ENCODE measurements at regions not wholly inside any gene's neighbourhood (a gene's known extent, or its start where the extent isn't known, plus 50 kb on each side); places are given as distances from the start of the nearest gene placed in this dataset.

- H4K20me1 ChIP-seq (ENCODE audit: insufficient read depth, low read length): no peaks in the 10 kb centered on the region
- H3K4me1 ChIP-seq (ENCODE audit: low read length): peaks cover 5% of the 10 kb centered on the region
- no peaks in the 10 kb centered on the region for H3K36me3 ChIP-seq (replicated peaks; ENCODE audit: low read depth, low read length)
- H3K4me3 ChIP-seq (ENCODE audit: low read length): no peak overlapping the region
- peaks cover 7% of the 10 kb centered on the region for H3K27me3 ChIP-seq (ENCODE audit: low read depth, low read length)
- TF ChIP-seq CTCF (IDR thresholded peaks at IDR 0.05; ENCODE audit: low read depth, low read length): no peak
- TF ChIP-seq EZH2phosphoT487 (IDR thresholded peaks at IDR 0.05; ENCODE audit: low read depth): no peak
- H3K27ac ChIP-seq (ENCODE audit: low read length): no peak overlapping the region
- no peak overlapping the region for H2AFZ ChIP-seq (ENCODE audit: low read depth, low read length)
- no peak overlapping the region for H3K9ac ChIP-seq (ENCODE audit: low read length)
- no peak overlapping the region for H3K4me2 ChIP-seq (ENCODE audit: low read length)
- H3K9me3 ChIP-seq (ENCODE audit: insufficient read depth, low read length): no peaks in the 10 kb centered on the region
- H3K79me2 ChIP-seq (ENCODE audit: low read length): no peaks in the 10 kb centered on the region
Measured at GRCh38 chr18:62643181-62643580, 72.2 kb upstream of the PHLPP1 start.

GRCh38 chr18:62644773-62645172 lies 70.6 kb upstream of the PHLPP1 start:
- Histone ChIP-seq H3K27ac (ENCODE audit: low read length) (no peak overlapping the region), H3K36me3 (replicated peaks; ENCODE audit: low read depth, low read length) (no peaks in the 10 kb centered on the region), H3K79me2 (ENCODE audit: low read length) (no peaks in the 10 kb centered on the region), H2AFZ (ENCODE audit: low read depth, low read length) (no peak overlapping the region), H3K9ac (ENCODE audit: low read length) (no peak overlapping the region), H3K9me3 (ENCODE audit: insufficient read depth, low read length) (no peaks in the 10 kb centered on the region), H3K4me3 (ENCODE audit: low read length) (no peak overlapping the region), H4K20me1 (ENCODE audit: insufficient read depth, low read length) (no peaks in the 10 kb centered on the region), H3K4me2 (ENCODE audit: low read length) (no peak overlapping the region), H3K27me3 (ENCODE audit: low read depth, low read length) (no peaks in the 10 kb centered on the region), H3K4me1 (ENCODE audit: low read length) (no peaks in the 10 kb centered on the region)
- TF ChIP-seq CTCF (IDR thresholded peaks at IDR 0.05; ENCODE audit: low read depth, low read length) (no peak), EZH2phosphoT487 (IDR thresholded peaks at IDR 0.05; ENCODE audit: low read depth) (no peak)

GRCh38 chr18:62647179-62647578 lies 68.2 kb upstream of the PHLPP1 start:
- Histone ChIP-seq H3K36me3 (replicated peaks; ENCODE audit: low read depth, low read length) (no peaks in the 10 kb centered on the region), H3K27ac (ENCODE audit: low read length) (no peak overlapping the region), H3K27me3 (ENCODE audit: low read depth, low read length) (peaks cover 14% of the 10 kb centered on the region), H3K4me2 (ENCODE audit: low read length) (no peak overlapping the region), H3K4me3 (ENCODE audit: low read length) (no peak overlapping the region), H2AFZ (ENCODE audit: low read depth, low read length) (no peak overlapping the region), H3K79me2 (ENCODE audit: low read length) (no peaks in the 10 kb centered on the region), H3K9me3 (ENCODE audit: insufficient read depth, low read length) (no peaks in the 10 kb centered on the region), H3K4me1 (ENCODE audit: low read length) (peaks cover 8% of the 10 kb centered on the region), H4K20me1 (ENCODE audit: insufficient read depth, low read length) (no peaks in the 10 kb centered on the region), H3K9ac (ENCODE audit: low read length) (no peak overlapping the region)
- TF ChIP-seq EZH2phosphoT487 (IDR thresholded peaks at IDR 0.05; ENCODE audit: low read depth) (no peak), CTCF (IDR thresholded peaks at IDR 0.05; ENCODE audit: low read depth, low read length) (no peak)

- Histone ChIP-seq H3K27ac (ENCODE audit: low read length) (no peak overlapping the region), H3K9me3 (ENCODE audit: insufficient read depth, low read length) (no peaks in the 10 kb centered on the region)
- no peak for TF ChIP-seq CTCF (IDR thresholded peaks at IDR 0.05; ENCODE audit: low read depth, low read length)
- no peak for TF ChIP-seq EZH2phosphoT487 (IDR thresholded peaks at IDR 0.05; ENCODE audit: low read depth)
Measured at GRCh38 chr18:62648045-62648678, 67.2 kb upstream of the PHLPP1 start.

More at GRCh38 chr18:62648045-62648678, 67.2 kb upstream of the PHLPP1 start:
- peaks cover 14% of the 10 kb centered on the region for H3K27me3 ChIP-seq (ENCODE audit: low read depth, low read length)
- H3K36me3 ChIP-seq (replicated peaks; ENCODE audit: low read depth, low read length): no peaks in the 10 kb centered on the region
- H4K20me1 ChIP-seq (ENCODE audit: insufficient read depth, low read length): no peaks in the 10 kb centered on the region
- H3K4me1 ChIP-seq (ENCODE audit: low read length): peaks cover 8% of the 10 kb centered on the region
- H2AFZ ChIP-seq (ENCODE audit: low read depth, low read length): no peak overlapping the region
- H3K9ac ChIP-seq (ENCODE audit: low read length): no peak overlapping the region
- no peaks in the 10 kb centered on the region for H3K79me2 ChIP-seq (ENCODE audit: low read length)
- H3K4me2 ChIP-seq (ENCODE audit: low read length): no peak overlapping the region
- no peak overlapping the region for H3K4me3 ChIP-seq (ENCODE audit: low read length)
